Tibial nerve (tissue), 3 donors: ENCODE measurements at regions not wholly inside any gene's neighbourhood (a gene's known extent, or its start where the extent isn't known, plus 50 kb on each side); places are given as distances from the start of the nearest gene placed in this dataset.

Experiments used
- POLR2A ChIP-seq, 2 donors: fragments of 450-650 bp; IDR thresholded peaks; one replicate each; pipeline ENCODE4 v1.6.1; 2017; ENCODE audit warnings: antibody characterized with exemption in 2 of 2, mild to moderate bottlenecking in 2 of 2, moderate library complexity in 2 of 2
- TF ChIP-seq, protein P1 (sequence below), 5 experiments: fragments of 200-600 bp in 3 of 5; fragments of 450-650 bp in 2 of 5; sonication (generic) in 3 of 5; IDR thresholded peaks; one replicate each; pipeline ENCODE4 v1.5.1; 2016 to 2019; ENCODE audit warnings: antibody characterized with exemption in 5 of 5, mild to moderate bottlenecking in 3 of 5, moderate library complexity in 2 of 5

DNA sequence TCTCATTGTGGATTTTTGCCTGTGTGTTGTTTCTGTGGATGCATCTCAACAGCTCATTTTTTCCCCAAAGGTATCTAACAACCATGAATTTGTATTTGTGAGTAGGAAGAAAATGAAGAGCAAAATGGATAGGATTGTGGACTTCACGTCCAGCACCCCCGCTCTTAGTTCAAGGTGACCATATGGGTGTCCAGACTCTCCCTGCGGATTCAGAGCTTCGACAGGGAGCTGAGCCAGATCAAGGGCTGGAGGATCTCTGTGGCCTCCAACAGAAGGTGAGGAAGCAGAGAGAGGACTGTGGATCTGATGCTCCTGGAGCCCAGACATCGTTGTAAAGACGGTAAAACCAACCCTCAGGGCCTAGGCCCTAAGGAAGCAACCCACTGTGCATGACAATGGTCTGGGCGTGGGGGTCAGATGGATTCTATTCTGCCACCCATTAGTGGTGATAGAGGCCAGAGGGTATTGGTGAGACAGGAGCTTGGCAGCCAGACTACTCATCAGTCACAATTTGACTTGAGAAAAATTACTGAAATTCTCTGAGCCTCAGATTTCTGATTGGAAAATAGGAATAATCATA, 659.7 kb upstream of the TMEM132C start:
- TF ChIP-seq POLR2A (IDR thresholded peaks at IDR 0.05) = no peak
- TF ChIP-seq, protein P1, sequence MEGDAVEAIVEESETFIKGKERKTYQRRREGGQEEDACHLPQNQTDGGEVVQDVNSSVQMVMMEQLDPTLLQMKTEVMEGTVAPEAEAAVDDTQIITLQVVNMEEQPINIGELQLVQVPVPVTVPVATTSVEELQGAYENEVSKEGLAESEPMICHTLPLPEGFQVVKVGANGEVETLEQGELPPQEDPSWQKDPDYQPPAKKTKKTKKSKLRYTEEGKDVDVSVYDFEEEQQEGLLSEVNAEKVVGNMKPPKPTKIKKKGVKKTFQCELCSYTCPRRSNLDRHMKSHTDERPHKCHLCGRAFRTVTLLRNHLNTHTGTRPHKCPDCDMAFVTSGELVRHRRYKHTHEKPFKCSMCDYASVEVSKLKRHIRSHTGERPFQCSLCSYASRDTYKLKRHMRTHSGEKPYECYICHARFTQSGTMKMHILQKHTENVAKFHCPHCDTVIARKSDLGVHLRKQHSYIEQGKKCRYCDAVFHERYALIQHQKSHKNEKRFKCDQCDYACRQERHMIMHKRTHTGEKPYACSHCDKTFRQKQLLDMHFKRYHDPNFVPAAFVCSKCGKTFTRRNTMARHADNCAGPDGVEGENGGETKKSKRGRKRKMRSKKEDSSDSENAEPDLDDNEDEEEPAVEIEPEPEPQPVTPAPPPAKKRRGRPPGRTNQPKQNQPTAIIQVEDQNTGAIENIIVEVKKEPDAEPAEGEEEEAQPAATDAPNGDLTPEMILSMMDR (IDR thresholded peaks at IDR 0.05) = no peak
